Left renal cortex interstitium (tissue), 4 donors: ENCODE measurements at regions not wholly inside any gene's neighbourhood (a gene's known extent, or its start where the extent isn't known, plus 50 kb on each side); places are given as distances from the start of the nearest gene placed in this dataset.
"Not testable (repeated sequence)": the region's sequence is repeated elsewhere in the genome, so short reads cannot be mapped to it uniquely, and the experiment has no call there.

Source experiments
- DNase-seq, 4 donors: peaks; one replicate each; pipeline ENCODE4 v3.0.0-alpha.2; 2013; ENCODE audit warnings: low read depth in 4 of 4, low spot score in 2 of 4, missing footprints in 1 of 4

DNA sequence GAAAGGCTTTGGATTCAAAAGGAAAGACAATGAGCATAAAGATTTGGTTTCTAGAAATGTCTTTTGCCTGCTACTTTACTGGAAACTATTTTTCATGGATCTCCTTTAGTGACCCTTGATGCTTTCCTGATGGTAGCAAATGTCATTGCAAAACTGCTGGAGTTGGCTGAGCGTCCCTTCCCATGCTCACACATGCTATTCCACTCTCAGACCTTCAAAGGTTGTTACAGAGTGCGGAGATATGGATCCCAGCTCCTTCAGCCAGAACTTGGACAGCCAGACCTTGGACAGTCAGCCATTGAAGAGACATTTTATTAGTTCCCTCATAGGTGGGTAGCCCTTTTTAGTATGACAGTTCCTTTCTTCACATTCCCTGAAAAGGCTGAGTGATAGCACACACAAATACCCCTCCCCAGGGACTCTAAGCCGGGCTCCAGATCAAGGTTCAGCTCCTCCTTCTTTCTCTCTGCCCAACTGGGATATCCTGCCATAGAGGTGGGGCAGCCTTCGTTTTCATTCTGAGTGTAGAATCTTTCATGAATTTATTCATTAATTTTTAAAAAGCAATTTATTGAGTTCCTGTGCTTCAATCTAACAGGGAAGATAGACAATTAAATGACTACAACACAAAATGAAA is 153.3 kb upstream of the SLC44A1 start:
- DNase-seq, result no peak

DNA sequence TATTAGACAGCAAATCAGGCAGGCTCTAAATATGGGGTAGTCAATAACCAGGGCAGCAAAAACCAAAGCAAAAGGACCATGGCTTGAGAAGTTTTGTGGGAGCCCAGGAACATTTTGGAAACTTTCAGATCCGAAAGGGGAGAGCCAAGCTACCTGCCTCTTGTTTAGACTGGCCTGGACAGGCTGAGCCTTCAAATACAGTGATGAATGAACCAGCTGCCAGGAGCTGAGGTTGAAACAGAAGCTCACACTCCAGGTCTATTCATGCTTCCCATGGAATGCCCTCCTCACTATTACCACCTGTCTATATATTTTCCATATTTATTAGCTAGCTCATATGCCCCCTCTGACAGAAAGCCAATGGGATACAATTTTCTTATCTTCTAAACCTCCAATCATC is 150.8 kb upstream of the SLC44A1 start:
- DNase-seq, result no peak

DNA sequence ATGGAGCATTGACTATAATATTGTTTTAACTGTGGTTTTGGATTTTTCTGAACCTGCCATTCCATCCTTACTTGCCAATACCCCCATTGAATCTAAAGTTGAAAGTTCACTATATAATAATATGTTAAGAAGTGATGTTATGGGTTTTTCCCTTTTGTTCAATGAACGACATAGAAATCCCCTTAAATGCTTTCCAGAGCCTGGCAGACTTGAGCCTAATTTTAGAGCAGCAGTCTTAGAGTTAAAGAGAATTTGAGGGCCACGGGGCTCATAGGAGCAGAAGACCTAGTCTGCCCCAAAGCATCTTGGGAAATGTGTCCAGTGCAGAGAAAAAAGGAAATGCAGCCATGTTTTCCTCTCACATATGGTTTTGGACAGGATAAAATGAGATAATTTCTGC is 146.1 kb upstream of the SLC44A1 start:
- no peak for DNase-seq

DNA sequence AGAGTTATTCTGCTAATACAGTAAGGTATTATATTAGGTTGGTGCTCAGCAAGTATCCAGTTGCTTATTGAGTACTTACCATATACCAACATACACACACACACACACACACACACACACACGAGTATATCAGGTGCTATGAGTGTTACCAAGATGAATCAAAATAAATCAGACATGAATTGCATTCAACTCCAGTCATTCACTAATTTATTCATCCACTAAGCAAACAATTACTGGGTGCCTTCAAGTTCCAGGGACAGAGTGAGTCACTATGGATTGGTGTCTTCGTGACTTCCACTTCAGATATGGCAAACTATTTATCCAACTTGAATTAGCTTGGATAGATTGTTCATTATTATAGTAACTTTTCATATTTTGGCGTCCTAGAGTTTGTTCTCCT is 140.7 kb upstream of the SLC44A1 start:
- DNase-seq, result no peak

DNA sequence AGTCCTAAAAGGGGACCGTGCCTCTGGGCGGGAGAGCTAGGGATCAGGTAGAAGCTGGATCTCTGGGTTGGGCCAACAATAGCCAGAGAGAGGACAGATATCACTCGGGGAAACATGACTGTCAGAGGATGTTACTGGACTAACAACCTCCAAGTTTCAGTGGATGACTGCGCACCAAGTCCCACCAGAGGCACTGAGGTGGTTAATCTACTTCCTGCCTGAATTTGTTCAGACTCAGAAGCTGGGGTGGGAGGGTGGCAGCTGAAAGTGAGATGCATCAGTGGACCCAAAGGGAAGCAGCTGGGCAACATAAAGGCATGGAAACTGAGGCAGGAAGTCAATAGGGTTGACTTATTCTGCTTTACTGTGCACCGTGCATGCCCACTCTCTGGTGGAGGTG is 130.1 kb upstream of the SLC44A1 start:
- no peak for DNase-seq

DNA sequence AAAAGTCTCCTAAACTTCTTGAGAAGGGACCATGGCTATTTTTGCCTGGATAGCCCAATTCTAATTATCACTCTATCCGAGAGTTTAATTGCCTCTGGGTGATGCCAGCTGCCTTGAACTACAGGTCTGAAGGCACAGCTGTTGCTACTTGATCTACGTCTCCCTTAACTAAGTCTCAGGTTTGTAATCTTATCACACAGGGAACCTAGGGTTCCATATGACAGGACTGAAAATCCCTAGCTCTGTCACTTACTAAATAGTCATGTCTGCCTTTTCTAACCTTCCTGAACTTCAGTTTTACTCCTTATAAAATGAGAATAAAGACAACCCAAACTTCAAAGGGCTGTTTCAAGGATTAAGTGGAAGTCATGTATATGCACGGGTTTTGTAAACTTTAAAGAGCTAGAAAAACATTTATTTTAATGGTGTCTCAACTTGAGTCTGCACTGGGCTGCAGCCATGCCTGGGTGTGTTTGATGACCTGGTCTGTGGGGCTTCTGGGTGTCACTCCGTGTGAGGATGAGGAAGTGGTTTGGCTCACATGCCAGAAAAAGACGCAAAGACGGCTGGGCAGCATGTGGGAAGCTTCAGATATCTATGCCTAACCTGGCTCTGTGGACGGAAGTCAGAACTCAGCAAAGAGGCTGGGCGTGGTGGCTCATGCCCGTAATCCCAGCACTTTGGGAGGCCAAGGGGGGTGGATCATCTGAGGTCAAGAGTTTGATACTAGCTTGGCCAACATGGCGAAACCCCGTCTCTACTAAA is 129.3 kb upstream of the SLC44A1 start:
- no peak for DNase-seq

DNA sequence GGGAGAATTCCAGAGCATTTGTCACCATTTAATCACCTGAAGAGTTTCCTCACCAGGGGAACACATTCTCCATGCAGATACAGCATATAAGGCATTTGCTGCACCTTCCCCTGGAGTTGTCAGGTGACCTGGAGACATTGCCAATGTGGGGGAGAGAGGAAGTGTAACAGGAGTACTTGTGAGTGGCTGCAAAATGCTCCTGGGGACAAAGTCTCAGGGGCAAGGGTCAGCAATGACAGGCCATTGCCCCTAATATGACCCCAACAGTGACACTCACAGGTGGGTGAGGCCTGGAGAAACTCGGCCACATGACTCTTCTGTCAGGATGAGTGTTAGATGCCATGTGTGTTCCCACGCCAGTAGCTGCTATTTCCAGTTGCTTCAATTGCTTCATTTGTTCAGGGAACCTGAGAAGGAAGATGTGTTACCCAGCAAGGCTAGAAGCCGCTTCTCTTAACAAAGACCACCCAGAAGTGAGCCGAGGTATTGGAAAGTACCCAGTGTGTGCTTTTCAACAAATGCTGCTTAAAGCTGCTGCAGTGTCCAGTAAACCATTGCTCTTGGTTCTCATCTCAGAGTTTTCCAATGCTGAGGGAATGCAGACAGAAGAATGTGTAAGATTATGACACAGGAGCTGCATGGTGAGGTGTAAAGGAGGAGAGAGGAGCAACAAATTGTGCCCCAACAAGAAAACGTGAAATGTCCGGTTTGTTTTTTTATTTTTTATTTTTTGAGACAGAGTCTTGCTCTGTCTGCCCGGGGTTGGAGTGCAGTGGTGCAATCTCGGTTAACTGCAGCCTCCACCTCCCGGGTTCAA is 128.2 kb upstream of the SLC44A1 start:
- DNase-seq, result no peak

DNA sequence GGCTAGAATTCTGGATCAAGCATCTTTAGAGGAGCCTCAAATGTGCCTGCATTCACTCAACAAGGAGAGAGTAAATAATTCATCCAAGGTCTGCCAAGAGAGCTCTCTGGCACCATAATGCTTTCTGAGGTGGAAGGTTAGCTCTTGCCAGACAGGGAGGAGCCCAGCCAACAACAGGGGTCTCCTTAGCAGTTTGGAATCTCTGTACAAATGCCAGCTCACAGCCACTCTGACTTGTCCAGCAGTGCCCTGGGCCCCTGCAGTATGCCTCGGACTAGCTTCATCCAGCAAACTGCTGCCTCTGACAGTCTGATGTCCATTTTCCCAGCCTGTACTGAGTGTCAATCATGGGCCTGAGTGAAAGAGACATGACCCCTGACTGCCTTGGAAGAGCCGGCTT is 127.2 kb upstream of the SLC44A1 start:
- DNase-seq, result no peak

DNA sequence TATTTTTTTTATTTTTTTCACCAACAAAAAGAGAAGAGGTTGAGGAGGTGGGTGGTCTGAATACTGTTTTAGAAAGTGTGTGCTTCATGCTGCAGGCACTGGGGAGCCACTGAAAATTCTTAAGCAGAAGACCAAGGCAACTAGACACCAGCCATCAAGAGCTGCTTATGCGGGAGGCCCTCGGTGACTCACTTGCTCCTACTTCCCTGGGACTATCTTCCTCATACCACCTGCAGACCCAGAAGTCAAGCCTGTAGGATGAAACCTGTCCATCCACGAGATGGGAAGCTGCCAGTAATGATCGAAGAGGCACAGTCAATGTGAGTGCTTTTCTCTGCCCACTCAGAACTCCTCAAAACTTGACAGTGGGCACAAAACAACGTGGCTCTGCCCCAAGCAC is 125.8 kb upstream of the SLC44A1 start:
- DNase-seq, result no peak

DNA sequence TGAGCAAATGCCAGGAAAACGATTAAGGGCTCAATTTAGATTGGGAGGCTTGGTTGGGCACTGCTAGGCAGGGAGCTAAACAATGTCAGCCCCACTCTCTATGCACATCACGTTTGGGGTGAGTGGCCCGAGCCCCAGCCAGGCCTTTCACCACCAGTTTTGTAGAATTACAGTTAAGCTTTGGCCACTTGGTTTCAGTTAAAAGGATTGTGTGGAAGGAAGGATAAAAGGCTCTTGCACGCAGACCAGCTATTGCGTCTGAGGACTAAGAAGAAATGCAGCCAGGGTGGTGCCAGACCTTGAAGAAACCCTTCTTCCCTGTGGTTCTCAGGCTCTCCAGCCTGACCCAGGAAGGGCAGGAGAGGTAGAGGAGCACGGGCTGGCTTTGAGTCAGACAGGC is 125.3 kb upstream of the SLC44A1 start:
- no peak for DNase-seq

DNA sequence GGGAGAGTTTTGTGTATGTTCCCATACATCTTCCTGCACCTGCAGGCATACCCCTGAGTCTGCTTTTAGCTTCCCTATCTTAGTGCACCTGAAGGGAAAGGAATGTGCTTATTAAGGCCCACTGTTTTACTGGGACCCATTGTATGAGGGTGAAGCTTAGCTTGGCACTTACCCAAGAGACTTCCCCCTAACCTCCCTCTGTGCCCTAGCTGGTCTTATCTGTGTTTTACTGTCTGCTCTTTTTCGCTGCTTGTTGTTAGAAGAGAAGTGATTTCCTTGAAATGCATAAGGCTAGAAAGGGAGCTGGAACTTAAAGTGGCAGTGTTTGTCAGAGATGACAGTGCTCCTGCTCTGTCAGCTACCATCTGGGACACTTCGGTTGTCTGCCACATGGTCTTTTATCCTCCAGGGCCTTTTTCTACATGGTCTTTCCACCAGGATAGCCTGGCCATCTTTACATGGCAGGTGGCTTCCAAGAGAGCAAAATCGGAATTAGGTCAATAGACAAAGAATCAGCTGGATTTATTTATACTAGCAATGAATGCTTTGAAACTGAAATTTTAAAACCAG is 122.5 kb upstream of the SLC44A1 start:
- DNase-seq, result no peak

DNA sequence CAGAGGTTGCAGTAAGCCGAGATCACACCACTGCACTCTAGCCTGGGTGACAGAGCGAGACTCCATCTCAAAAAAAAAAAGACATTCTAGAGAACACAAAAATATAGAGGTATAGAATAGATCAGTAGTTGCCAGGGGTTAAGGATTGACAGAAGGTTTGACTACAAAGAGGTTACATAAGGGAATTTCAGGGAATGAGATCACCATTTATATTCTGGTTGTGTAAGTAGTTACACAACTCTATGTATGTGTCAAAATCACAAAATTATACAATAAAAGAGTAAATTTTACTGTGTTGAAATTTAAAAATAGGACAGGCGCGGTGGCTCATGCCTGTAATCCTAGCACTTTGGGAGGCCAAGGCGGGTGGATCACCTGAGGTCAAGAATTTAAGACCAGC is 119.9 kb upstream of the SLC44A1 start:
- DNase-seq, result not testable (repeated sequence)

DNA sequence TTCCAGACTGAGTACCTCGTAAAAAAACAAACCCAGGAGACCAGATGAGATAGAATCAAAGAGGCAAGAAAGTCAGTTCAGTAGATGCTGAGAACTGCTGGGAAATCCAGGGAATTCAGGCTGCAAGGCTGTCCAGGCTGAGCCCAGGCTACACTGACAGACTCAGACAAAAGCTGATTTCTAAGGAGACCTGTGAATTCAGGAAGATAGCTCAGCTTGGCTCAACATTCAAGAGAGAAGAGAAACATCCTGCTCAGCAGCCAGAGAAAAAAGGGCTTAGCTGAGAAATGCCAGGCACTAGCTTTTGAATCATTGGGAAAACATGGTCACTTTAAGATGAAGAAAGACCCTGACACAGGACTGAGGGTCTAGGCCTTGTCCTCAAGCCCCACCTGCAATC is 118.2 kb upstream of the SLC44A1 start:
- DNase-seq, result no peak

DNA sequence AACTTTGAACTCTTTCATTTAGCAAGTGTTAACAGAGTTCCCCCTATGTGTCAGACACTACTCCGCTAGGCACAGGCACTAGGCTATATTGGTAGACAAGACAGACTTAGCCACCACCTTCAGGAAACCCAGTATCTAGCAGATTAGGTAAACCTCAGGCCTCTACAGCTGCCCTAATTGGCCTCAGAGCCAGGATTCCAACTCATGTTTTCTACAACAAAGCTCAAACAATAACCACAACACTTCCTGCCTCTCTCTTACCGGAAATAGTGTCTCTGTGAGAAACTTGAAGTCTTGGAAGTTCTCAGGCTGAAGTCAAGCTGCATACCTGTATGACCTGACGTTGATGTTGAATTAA is 116.6 kb upstream of the SLC44A1 start:
- no peak for DNase-seq

DNA sequence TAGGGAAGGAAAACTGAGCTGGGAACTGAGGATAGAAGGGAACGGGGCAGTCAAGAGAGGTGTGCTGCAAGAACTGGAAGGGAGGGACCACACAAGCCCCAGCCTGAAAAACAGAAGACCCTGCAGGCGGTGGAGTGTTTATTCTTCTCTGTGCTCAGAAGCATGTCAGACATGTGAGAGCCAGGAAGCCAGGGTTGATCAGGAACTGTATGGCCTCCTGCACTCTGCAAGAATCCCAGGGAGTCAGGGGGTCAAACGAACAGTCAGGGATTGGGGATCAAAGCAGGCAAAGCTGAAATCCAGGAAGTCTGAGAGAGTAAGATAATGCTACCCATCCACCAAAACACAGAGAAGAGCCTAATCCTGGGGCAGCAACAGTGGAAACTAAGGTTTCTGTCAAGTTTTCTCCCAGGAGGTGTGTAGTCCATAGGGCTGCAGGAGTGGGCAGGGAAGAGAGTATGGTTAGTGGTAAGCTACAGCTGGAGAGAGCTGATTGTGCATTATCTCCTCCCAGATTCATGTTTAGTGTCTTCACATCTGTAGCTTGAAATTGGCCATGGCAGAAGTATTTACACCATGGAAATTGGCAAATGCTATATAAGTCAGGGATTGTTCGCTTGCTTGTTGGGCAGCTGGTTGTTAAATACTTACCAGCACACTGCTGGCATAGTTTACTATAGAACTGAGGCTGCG is 115.4 kb upstream of the SLC44A1 start:
- no peak for DNase-seq

DNA sequence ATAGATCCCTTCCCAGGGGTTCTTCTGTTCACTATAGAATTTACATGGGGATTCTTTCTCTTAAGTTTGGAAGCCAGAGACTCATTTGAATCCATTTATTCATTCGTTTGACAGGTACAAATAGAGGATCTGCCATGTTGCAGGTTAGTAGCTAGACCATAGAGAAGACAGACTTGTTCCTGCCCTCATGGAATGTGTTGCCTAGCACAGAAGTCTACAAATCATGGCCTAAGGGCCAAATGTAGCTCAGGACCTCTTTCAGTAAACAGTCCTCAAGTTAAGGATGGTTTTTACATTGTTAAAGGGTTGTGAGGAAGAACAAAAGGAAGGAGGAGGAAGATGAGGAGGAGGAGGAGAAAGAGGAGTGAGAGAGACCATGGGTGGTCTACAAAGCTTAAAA is 114.7 kb upstream of the SLC44A1 start:
- no peak for DNase-seq

DNA sequence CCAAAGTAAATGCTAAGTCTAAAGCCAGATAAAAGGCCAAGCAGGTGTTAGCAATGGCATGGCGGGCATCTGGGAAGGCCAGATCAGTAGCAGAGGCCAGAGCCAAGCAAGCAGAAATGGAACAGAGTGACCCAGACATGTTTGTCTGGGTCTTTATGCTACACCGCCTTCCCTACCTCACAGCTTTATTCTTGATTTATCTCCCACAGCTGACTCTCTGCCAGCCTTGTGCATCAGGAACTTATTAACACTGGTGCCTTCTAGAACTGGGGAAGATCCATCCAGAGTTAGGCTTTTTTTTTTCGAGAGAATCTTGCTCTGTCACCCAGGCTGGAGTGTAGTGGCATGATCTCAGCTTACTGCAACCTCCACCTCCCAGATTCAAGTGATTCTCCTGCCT is 112.5 kb upstream of the SLC44A1 start:
- no peak for DNase-seq

DNA sequence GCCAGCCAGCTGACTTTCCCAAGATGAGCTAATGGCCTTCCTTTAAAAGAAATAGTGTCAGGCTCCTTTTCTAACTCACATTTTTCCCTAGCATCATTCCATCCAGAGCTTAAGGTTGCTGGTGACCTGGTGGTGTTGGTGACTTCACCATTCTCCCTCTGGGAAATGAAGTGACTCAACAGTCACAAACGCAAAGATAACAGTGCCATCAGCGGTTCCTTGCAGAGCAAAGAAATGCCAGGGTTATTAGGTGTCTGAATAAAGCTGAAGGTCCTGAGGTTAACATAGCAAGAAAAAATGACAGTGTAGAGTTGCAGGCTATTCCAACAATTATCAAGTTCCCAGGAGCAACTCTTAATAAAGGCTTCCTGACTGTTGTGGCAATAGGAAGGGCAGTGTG is 111.8 kb upstream of the SLC44A1 start:
- no peak for DNase-seq

DNA sequence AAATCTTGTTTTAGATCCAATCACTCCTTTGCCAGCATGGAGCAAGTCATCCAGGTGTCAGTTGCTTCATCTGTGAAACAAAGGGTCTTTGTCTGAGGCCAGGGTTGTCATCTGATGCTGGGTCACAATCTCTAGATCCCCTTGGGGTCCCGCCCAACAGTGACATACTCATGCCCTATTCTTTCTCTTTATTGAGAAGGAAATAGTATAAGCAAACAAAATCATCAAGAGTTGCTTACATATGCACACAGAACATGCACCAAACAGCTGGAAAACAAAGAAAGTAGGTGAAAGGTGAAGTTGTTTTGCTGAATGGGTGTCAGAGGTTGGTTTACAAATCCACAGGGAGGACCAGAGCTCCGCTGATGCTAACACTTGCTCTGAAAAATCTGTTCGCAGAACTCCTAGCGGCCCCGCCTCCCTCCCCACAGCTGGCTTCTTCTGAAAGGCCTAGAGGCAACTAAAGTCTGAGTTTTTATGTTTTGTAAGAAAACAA is 106.1 kb upstream of the SLC44A1 start:
- no peak for DNase-seq

DNA sequence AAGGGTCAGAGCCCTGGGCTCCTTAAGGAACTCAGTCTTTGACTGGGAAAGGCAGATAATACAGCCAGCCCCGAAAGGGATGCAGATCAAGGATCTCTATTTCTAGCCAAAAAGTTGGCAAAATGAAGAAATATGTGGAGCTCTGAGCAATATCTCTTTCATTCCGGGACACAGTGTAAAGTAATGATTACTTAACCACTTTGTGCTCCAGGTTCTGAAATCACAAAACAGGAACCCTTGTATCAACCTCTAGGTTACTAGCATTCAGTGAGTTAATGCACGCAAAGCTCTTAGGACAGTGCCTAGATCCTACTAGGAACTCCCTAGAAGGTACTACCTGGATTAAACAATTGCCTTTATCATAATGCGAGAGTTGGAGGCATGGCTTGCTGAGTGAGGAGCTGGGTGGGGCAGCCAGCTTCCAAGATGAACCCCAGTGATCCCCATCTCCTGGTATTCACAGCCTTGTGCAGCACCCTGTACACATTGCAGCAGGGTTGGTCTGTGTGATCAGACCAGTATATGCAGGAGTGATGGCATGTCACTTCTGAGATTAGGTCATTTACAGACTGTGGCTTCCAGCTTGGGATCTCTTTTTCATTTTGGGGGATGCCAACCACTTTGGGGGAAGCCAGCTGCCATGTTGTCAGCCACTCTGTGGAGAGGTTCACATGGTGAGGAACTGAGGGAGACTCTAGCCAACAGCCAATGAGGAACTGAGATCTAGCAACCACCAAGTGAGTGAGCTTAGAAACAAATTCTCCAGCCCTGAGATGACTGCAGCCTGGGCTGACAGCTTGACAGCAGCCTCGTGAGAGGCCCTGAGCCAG is 103.1 kb upstream of the SLC44A1 start:
- no peak for DNase-seq
